Retinal pigment epithelial cell (primary cell): ENCODE measurements at regions not wholly inside any gene's neighbourhood (a gene's known extent, or its start where the extent isn't known, plus 50 kb on each side); places are given as distances from the start of the nearest gene placed in this dataset.

Source experiments
- DNase-seq: peaks from one replicate; pipeline ENCODE4 v3.0.0-alpha.2; 2010; ENCODE audit warnings: low read depth
- H3K4me3 ChIP-seq: 2 replicates; pipeline ENCODE4 v1.5.1; 2011; ENCODE audit warnings: mild to moderate bottlenecking, low read length, control low read depth, moderate library complexity
- TF ChIP-seq, protein P1 (sequence below): conservative IDR thresholded peaks from 2 replicates; pipeline ENCODE4 v1.5.1; 2011; ENCODE audit warnings: low read depth, low read length, control low read depth, inconsistent platforms

DNA sequence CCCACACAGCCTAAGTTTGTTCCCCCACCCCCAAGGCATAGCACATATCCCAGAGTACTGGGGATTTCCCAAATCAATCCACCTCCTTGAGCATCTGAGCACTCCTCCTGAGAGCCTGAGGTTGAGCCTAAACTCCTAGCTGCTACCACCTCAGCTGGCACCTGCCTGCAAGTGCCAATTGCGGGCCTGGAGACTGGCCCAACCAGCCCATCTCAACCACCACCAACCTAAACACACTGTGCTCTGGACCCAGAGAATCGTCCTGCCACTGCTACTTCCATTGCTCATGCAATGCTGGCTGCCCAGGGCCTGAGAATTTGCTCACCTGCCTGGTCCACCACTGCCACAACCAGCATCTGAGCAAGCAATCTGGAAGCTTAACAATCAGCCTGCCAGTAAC is 177.1 kb downstream of the FGF13 start:
- DNase-seq, result no peak
- TF ChIP-seq, protein P1, sequence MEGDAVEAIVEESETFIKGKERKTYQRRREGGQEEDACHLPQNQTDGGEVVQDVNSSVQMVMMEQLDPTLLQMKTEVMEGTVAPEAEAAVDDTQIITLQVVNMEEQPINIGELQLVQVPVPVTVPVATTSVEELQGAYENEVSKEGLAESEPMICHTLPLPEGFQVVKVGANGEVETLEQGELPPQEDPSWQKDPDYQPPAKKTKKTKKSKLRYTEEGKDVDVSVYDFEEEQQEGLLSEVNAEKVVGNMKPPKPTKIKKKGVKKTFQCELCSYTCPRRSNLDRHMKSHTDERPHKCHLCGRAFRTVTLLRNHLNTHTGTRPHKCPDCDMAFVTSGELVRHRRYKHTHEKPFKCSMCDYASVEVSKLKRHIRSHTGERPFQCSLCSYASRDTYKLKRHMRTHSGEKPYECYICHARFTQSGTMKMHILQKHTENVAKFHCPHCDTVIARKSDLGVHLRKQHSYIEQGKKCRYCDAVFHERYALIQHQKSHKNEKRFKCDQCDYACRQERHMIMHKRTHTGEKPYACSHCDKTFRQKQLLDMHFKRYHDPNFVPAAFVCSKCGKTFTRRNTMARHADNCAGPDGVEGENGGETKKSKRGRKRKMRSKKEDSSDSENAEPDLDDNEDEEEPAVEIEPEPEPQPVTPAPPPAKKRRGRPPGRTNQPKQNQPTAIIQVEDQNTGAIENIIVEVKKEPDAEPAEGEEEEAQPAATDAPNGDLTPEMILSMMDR, result no peak
- H3K4me3 ChIP-seq, result no peak overlapping the region

DNA sequence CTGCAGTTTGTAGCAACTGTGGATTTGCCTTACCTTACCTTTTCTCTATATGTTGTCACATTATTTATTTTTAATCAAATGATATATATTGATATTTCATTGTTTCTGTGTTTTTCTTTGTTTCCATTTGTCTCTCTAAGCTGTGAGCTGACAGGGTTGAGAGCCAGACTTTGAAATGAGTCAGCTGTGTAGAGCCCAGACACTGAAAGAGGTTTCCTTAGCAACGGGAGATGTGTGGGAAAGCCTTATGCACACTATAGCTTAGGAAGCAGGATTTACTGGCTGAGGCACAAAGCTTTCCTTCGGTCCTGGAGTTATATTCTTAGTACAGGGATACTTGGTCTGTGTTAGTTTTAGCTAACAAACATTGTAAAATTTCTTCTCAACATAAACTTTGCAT is 192.2 kb downstream of the FGF13 start:
- peak; percentile 9 for DNase-seq
- H3K4me3 ChIP-seq, result no peak overlapping the region
- TF ChIP-seq, protein P1, result no peak

DNA sequence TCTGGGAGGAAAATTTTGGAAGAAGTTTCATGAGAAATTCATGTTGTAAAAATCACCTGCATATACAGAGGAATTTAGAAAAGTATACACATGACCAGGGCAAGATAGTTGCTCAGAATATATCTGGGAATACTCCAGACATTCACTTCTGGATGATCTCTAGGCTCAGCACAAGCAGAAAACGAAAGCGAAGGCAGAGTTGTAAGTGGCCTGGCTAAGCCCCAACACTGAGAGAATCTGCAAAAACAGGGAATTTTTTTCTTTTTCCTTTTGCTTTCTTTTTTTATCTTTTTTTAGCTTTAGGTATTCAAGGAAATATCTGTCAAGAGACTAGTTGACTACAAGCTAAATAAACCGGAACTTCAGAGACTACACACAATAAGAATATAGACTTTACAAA is 207.2 kb downstream of the FGF13 start:
- TF ChIP-seq, protein P1, result no peak
- no peak overlapping the region for H3K4me3 ChIP-seq
- no peak for DNase-seq

DNA sequence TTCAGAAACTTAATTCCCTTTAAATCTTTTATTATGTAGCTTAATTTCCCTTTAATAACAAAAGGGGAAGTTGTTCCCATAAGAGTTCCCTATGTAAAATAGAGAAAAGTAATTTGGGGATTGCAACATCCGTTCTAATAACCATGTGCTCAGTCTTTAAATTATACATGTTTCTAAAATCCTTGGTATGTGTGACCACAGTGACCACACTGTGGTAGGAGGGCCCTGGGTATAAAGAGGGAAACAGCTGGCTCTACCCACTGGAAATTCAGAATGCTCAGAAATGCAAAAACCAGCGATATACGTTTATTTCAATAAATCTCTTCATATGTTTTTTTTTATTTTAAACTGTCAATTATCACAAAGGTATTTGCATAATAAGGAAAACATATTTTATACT is 219.1 kb downstream of the FGF13 start:
- no peak overlapping the region for H3K4me3 ChIP-seq
- no peak for DNase-seq
- TF ChIP-seq, protein P1, result no peak

DNA sequence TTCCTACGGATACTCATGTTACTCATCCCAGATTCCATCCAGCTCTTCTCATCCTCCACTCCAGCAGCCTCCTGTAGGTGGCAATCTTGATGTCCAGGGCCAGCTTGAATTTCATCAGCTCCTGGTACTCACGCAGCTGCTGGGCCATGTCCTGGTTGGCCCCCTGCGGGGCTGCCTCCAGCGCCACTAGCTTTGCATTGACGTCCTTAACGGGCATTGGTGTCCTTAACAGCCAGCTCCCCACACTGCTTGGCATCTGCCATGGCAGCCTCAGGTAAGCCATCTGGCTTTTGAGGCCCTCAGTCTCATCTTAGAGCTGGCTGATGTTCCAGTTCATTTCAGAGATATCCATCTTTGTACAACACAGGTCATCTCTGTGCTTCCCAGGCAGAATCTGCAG is 223.7 kb downstream of the FGF13 start:
- no peak overlapping the region for H3K4me3 ChIP-seq
- TF ChIP-seq, protein P1, result no peak
- no peak for DNase-seq

DNA sequence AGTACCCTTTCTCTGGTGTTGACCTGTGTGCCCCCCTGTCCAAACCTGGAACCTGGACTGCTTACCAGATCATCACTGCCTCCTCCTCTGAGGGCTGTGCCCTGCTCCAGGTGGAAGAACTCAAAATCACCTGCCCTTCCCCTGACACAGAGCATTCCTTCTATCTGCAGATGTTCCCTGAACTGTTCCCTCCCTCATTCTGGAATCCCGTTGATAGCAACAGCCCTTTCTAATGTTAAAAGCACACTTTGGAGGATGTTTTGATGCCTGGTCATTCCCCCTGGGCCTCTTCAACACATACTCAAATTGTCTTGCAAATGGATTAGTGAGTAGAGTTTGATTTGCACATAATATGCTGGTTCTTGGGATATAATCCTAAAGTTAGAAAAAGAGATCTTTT is 225.8 kb downstream of the FGF13 start:
- TF ChIP-seq, protein P1, result no peak
- H3K4me3 ChIP-seq, result no peak overlapping the region
- DNase-seq, result no peak

DNA sequence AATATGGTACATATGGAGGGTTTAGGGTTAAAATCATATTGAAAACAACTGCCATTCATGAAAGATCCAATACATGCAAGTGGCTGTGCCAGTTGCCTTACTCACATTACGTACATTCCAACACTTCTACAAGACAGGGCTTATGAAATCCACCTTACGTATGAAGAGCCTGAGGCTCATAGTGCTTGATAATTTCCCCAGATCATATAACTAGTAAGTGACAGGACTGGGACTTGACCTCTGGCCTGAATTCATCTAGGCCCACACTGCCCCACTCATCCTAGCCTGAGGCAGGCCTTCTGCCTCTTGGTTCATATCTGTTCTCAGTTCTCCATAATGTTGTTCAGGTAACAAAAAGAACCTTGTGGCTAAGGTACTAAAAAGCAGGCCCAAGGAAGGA is 226.3 kb downstream of the FGF13 start:
- TF ChIP-seq, protein P1, result no peak
- no peak overlapping the region for H3K4me3 ChIP-seq
- no peak for DNase-seq
